NCI-H524 (cell line): ENCODE measurements at regions not wholly inside any gene's neighbourhood (a gene's known extent, or its start where the extent isn't known, plus 50 kb on each side); places are given as distances from the start of the nearest gene placed in this dataset.
"Not testable (repeated sequence)": the region's sequence is repeated elsewhere in the genome, so short reads cannot be mapped to it uniquely, and the experiment has no call there.

Source experiments
- DNase-seq, 2 experiments: peaks; one replicate each; lab custom pipeline; 2025; lab: John Stamatoyannopoulos, UW

DNA sequence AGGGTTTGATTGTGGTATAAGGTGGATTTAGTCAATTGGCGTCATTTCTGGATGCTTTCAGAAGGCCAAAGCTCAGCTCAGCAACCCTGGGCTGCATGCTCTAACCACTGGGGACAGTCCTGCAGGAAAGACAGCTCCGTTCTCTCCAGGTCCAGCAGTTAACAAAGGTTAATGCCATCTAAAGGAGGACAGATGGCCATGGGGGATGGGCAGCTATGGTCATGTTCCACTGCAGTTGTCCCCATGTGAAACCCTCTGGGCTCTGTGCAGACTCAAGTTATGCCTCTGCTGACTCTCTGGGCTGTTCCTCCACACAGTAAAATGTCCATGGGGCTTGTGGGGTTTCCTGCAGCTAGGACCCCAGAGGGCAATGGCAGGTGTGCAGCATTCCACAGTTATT lies 562.1 kb upstream of the ADGRL3 start:
- DNase-seq, result peak in 1 of 2 experiments; percentile 15

DNA sequence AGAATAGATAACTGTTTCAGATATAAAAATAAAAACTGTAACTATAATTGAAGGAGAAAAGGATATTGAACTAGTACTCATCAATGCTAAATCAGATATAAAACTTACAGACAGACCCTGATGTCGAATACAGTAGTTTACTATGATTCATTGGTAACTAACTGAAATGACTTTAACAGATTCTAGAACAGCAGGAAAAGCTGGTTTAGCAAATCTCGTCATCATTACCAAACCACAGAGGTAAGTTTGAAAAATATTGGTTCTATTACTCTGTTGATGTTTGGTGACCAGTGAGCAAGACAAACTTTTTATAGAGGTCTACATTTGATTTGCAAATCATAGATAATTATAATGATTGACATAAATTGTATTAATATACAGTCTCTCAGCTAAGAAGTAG lies 551.4 kb upstream of the ADGRL3 start:
- no peak for DNase-seq

DNA sequence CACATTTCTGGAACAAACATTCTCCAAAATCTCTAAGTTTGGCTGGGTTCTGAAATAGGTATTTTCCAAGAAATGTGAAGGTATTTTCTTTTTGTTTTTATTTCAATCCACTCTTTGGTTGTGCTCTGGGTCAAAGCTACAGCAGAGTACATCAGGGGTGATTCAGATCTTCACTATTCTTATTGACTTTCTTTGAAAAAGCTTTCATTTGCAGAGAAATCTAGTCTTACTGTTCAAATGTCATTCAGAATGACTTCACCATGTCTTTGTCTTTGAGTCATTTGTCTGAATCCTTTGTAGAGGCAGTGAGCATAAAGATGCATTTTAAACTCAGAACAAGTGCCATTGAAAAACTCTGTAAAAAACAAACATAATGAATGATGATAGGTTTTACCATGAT lies 547.2 kb upstream of the ADGRL3 start:
- DNase-seq, result no peak

DNA sequence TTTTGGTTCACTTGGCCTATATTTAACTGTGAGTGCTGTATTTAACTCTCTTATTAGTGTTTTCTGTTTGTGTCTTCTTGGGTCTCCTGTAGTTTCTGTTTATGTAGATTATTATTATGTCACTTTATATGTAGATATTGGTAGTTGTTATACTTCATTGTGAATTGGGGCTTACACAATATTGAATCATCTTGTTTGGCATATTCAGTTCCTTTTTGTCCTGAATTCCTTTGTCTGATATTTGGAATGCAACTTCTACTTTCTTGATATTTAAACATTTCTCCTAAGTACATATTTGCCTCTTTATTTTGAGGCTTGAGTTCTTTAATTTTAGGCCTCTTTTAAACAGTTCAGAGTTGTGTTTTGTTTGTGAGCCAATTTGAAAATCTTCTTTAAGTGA lies 544.8 kb upstream of the ADGRL3 start:
- DNase-seq, result no peak

DNA sequence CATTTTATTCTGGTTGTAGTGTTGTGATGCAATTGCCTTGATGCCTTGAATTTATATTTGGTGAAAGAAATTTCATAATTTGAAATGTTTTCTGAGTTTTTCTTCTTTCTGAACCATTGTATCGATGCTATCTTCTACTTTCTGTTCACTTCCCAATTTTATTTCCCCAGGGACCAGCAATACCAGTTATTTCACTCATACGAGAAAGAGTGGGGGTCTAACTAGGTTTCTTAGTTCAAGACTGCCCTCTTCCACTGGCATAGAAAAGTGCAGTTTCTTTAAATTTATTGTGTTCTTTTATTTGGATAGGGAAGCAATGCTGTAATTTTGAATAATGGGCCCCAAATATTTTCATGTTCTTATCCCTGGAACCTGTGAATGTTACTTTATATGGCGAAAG lies 544.0 kb upstream of the ADGRL3 start:
- peak in 1 of 2 experiments; percentile 23 for DNase-seq

DNA sequence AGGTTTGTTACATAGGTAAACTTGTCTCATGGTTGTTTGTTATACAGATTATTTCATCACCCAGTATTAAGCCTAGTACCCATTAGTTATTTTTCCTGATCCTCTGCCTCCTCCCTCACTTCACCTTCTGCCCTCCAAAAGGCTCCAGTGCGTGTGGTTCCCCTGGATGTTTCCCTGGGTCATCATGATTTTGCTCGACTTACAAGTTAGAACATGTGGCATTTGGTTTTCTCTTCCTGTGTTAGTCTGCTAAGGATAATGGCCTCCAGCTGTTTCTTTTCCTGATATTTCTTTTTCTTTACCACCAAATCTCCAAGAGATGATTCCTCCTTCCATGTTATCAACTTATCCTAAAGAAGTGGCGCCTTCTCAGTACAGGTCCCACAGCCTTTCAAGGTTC lies 543.1 kb upstream of the ADGRL3 start:
- DNase-seq, result no peak

DNA sequence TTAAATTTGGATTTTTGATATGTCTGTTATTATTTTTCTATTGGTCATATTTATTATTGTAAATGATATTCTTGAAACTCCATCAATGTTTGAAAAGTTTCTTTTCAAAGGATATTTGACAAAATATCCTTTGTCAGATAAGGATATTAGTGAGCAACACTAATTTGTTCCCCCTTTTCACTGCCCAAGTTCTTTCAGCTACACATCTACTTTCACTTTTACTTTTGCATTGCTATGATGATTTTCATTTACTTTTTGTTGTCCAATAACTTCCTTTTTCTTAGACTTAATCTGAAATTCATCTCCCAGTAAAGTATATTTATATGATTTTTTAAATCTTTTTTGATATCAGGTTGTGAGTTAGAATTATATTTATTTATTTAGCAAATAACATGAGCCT lies 542.3 kb upstream of the ADGRL3 start:
- DNase-seq, result no peak

DNA sequence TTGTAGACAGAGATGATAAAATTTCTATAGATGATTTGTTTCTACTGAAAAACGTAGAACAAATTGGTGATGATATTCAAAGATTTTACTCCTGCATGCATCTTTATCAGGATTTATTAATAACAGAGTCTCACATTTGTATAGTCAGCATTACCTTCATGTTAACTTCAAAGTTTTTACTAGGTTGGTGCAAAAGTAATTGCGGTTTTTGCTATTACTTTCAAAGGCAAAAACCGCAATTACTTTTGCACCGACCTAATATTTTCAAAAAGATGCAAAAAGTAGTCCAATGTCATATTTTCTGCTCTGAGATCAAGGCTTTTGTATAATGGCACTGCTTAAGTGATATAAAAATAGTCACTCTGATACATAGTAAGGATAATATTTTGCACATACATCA lies 536.4 kb upstream of the ADGRL3 start:
- DNase-seq, result no peak

DNA sequence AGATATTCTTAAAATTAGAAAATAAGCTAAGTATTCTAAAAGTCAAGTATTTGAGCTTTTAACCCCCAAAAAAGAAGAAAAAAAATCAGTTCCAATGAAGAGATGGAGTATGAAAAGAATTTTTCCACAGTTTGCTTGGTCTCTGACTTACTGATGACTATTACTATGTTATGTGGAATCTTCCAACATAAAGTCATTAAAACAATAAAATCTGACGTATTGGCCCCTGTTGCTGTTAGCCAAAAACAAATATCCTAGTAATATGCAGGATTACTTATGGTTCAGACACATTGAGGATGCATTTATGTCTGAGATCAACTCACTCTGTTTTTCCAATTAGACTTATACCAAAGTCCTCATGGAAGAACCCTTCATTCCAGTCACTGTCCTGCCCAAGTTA lies 517.2 kb upstream of the ADGRL3 start:
- no peak for DNase-seq

DNA sequence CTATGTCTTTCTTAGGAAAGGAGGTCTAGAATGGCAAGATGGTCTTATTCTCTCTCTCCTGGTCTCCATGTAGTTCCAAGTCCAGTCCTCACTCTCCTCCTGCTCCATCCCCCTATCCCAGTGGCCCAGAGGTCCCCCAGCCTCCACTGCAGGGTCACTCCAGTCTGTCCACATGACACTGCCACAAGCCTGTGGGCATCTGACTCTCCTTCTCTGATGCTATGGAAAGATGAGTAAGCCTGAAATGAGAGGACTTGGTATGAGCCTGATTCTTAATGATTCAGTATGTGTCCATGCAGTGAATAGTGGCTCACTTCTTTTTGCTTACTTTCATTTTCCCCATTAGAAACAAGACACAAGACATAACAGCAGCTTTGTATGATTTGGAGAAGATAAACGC lies 516.8 kb upstream of the ADGRL3 start:
- no peak for DNase-seq

DNA sequence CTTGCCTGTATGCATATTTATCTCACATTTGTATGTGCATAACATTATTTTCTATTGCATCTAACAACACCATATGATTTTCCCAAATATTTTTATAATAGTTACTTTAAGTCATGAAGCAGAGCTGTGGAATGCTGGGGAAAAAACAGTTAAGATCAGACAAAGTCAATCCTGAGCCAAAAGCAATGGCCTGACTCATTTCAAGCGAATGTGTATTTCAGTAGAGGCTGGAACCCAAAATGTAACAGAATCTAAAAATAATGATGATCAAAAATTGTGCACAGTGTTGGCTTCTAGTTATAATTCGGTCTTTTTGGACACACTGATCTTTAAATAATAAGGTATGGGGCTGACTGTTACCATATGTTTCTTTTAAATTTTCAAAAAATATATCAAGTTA lies 516.2 kb upstream of the ADGRL3 start:
- DNase-seq, result no peak

DNA sequence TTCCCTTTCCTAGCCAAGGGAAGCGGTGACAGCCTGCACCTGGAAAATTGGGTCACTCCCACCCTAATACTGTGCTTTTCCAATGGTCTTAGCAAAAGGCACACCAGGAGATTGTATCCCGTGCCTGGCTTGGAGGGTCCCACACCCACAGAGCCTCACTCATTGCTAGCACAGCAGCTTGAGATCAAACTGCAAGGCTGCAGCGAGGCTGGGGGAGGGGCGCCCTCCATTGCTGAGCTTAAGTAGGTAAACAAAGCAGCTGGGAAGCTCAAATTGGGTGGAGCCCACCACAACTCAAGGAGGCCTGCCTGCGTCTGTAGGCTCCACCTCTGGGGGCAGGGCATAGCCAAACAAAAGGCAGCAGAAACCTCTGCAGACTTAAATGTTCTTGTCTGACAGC lies 504.1 kb upstream of the ADGRL3 start:
- DNase-seq, result not testable (repeated sequence)

DNA sequence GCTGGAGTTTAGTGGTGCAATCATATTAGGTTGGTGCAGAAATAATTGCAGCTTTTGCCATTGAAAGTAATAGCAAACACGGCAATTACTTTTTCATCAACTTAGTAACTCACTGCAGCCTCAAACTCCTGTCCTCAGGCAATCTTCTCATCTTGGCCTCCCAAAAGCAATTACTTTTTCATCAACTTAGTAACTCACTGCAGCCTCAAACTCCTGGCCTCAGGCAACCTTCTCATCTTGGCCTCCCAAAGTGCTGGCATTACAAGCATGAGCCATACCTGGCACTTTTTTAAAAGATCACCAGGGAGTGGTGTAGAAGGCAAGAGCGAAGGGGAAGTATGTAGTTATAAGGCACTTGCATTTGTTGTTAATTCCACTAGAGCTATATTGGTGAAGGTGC lies 491.1 kb upstream of the ADGRL3 start:
- no peak for DNase-seq

DNA sequence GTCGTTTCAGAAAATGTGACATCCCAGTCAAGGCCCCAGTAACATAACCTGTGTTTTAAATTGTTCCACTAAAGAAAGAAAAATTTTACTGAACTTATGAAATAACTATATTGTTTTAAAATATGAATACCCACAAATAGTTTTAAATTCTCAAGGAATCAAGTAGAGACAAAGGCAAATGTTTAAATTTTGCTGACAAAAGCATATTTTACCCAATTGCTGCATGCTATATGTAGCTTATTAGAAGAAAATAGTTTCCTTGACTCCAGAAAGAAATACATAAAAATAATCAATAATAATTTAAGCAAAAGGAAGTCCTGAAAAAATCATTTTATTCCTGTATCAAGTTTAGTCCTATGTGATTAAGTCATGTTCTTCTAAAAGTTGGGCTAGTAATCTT lies 481.3 kb upstream of the ADGRL3 start:
- DNase-seq, result no peak

DNA sequence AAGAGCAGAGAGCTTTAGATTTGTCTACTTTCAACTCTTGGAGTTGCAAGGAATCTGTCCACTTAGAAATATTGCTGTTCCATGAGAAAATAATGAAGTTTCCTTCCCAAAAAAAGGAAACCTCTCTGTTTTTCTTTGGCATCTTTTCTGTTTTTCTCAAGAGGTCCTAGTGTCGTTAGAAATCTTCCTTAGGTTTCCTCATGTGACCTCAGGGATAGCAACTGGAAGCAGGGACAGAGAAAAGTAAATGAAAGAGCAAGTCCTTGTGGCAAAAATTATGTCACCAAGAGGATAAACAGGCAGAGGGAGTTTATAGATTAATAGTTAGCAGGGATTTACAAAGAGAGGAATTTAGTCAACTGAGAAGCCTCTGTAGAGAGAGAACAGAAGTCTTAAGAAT lies 478.4 kb upstream of the ADGRL3 start:
- no peak for DNase-seq

DNA sequence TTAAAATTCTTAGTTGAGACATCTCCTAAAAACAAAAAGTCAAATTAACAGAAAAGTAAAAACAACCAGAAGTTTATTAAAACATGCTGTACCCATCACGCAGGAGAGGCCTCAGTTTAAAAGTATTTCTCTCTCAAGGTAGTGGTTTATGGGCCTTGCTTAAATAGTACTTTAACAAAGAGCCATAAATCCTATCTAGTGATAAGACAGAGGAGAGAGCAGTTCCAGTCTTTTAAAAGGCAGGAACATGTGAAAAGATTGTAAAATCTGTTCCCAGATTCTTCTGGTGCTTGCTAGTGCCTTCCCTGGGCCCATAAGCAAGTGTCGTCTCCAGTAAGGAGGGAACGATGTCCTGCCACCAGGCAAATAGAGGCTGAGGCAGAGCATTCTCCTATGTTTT lies 476.3 kb upstream of the ADGRL3 start:
- no peak for DNase-seq

DNA sequence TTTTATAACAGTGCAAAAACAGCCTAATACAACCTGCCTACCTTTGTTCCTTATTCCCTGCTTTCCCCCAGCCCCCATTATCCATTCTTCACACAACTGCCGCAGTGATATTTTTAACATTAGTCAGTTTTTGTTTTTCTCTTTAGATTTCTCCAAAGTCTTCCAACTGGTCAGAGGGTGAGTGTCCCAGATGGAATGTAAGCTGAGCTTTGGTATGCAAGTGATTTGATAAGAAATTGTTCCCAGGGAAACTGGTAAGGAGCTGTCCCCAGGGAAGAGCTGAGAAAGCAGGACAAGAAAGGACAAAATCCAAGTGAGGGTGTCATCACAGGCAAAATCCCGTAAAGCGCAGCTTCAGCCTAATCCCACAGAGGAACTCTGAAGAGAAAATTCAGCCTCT lies 475.5 kb upstream of the ADGRL3 start:
- DNase-seq, result no peak

DNA sequence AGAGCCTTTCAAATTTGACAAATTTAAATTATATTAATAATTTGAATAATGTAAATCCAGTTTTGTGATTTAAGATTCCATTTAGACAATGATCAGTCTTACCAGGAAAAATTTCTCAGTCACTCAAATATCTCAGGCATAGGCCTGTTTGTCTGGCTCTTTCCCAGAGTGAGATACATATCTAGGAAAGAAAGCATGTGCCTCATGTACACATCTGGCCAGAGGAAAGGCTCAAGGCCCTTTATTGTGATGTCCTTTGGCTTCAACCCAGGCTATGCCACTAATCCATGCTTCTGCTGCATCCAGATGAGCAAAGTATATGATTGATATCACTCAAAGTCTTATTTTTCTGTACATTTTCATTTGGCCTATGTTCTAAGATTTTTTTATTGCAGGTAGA lies 473.3 kb upstream of the ADGRL3 start:
- DNase-seq, result no peak

DNA sequence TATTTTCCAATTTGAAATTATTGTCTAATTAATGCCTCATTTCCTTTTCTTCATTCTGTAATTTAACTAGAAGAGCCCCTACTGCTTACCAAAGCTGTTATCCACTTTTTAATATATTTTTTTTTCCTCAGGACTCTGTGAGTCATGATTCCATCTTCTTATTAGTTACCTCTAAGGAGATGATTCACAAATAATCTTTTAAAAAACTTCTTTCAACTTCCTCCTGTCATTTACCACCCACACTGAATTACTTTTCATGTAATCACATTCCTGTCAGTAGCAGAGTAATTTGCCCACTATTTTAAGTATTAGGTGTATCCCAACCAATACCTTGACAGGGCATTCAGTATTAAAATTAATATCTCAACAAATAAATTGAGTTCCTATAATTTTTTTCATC lies 470.9 kb upstream of the ADGRL3 start:
- DNase-seq, result no peak

DNA sequence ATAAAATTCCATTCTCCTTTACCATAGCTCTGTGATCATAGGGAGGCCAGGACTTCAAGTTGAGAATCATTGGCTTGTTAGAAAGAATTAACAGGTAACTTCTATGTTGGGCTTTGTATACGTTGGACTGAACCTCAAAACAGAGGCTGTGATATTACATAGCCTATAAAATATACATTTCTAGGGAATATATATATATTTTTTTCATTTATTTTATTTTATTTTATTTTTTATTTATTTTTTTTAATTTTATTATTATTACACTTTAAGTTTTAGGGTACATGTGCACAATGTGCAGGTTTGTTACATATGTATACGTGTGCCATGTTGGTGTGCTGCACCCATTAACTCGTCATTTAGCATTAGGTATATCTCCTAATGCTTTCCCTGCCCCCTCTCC lies 470.4 kb upstream of the ADGRL3 start:
- DNase-seq, result not testable (repeated sequence)

DNA sequence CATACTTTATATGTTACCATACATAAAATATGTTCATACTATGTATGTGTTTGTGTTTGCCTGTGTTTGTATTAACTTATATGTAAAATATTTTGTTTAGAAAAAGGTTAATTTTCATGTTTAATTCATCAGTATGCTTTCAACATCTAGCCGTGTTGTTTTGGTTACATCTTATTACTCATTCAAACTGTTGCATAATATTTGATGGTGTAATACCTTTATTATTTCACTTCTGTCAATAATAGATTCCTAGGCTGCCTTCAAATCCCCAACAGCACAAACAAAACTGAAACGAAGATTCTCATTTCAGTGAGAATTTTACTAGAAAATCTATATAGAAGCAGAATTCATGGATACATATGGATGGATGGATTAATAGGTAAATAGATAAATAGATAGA lies 462.3 kb upstream of the ADGRL3 start:
- DNase-seq, result no peak

DNA sequence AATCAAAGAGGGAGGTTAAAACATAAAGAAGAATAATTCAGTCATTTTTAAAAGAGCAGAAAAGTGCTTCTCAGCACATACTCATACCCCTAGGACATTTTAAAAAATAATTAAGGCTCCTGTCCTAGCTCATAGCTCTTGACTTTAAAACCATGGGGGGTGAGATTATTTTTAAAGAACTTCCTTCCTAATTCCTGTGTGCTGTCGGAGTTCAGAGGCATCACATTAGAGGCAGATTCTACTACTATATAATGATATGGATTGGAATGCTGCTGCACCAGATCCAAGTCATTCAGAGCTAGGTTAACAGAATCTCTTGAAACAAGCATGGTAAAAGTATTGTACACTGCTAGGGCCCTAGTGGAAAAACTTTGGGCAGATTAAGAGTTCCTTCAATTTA lies 456.5 kb upstream of the ADGRL3 start:
- no peak for DNase-seq

DNA sequence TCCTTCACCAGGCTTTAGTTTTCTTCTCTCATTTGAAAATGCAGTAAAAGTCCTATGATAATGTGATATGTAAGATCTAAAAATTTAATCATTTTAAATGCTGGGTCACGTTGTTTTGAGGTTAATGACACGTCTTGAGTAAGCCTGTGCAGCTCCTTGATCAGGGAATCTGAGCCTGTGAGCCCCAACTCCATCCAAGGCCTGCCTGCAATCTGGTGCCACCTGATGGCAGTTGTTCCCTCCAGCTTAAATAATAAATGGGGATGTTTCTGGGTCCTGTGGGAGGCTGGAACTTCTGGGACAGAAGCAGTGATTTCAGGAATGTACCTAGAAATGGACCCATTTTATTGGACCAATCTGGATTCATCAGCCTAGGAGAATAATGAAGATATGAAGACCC lies 455.4 kb upstream of the ADGRL3 start:
- peak in 1 of 2 experiments; percentile 5 for DNase-seq

DNA sequence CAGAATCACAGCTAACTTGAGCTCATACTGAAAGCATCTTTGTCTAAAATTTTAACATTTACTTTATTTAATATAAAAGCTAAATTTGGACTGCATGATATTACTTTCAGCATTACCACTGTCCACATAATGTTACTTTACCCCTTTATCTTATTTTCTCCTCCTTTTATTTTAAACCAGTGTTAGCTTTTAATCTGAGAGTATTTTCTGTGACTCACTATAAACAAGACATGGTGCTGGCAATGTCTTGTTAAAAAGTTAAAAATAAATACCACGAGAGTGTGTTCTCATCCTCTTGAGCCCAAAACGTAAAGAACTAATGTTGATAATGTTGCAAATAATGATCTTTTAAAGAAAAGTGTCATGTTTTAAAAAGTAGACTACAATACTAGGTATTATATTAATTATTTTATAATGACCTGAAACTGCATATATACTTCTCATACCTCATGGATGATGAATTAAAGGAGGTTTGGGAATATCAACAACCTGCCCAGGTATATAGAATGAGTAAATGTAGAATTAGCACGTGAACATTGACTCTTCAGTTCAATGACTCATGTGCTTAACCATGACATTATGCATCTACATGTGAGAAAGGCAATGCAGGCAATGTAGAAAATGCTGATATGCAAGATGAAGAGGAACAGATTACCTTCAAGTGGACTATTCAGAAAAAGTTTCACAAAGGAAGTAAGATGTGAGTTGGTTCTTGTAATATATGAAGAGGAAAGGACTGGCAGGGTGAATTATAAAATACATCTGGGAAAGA lies 454.1 kb upstream of the ADGRL3 start:
- no peak for DNase-seq

DNA sequence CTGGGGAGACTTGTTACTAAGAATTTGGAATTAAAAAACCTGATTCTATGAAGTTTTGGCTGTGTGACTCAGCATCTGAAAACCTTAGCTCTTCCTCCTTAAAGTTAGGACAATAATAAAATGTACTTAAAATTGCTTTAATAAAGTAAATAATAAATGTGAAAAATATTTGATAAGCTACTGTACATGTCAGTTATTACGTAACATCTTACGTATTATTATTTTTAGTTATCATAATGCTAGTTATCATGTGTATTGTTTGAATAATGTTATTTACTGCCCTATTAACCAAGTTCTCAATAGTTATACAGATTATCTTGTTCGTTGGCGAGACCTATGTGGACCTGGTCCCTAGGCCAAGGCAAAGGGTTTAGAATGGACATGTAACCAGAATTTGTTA lies 449.2 kb upstream of the ADGRL3 start:
- no peak for DNase-seq
